ENCODE measurements at regions not wholly inside any gene's neighbourhood (a gene's known extent, or its start where the extent isn't known, plus 50 kb on each side); places are given as distances from the start of the nearest gene placed in this dataset.

GRCh38 chr7:69285854-69286253 lies 312.4 kb upstream of the AUTS2 start:
- TF ChIP-seq CTCF (IDR thresholded peaks at IDR 0.05; ENCODE audit: low read depth, low read length) (no peak), EZH2phosphoT487 (IDR thresholded peaks at IDR 0.05; ENCODE audit: low read depth) (no peak)
- H3K9ac ChIP-seq (ENCODE audit: low read length) = no peak overlapping the region
- H3K4me3 ChIP-seq (ENCODE audit: low read length) = no peak overlapping the region
- no peak overlapping the region for H3K4me2 ChIP-seq (ENCODE audit: low read length)
- no peaks in the 10 kb centered on the region for H3K79me2 ChIP-seq (ENCODE audit: low read length)
- H3K4me1 ChIP-seq (ENCODE audit: low read length) = no peaks in the 10 kb centered on the region
- H3K9me3 ChIP-seq (ENCODE audit: insufficient read depth, low read length) = no peaks in the 10 kb centered on the region
- H4K20me1 ChIP-seq (ENCODE audit: insufficient read depth, low read length) = no peaks in the 10 kb centered on the region
- no peak overlapping the region for H2AFZ ChIP-seq (ENCODE audit: low read depth, low read length)
- no peaks in the 10 kb centered on the region for H3K36me3 ChIP-seq (replicated peaks; ENCODE audit: low read depth, low read length)
- H3K27me3 ChIP-seq (ENCODE audit: low read depth, low read length) = no peaks in the 10 kb centered on the region
- H3K27ac ChIP-seq (ENCODE audit: low read length) = no peak overlapping the region

- Histone ChIP-seq H3K4me1 (ENCODE audit: low read length) (no peaks in the 10 kb centered on the region), H3K4me2 (ENCODE audit: low read length) (no peak overlapping the region), H3K27ac (ENCODE audit: low read length) (no peak overlapping the region), H3K27me3 (ENCODE audit: low read depth, low read length) (no peaks in the 10 kb centered on the region), H3K9me3 (ENCODE audit: insufficient read depth, low read length) (no peaks in the 10 kb centered on the region), H4K20me1 (ENCODE audit: insufficient read depth, low read length) (no peaks in the 10 kb centered on the region), H3K9ac (ENCODE audit: low read length) (no peak overlapping the region), H2AFZ (ENCODE audit: low read depth, low read length) (no peak overlapping the region), H3K36me3 (replicated peaks; ENCODE audit: low read depth, low read length) (no peaks in the 10 kb centered on the region), H3K79me2 (ENCODE audit: low read length) (no peaks in the 10 kb centered on the region), H3K4me3 (ENCODE audit: low read length) (no peak overlapping the region)
- TF ChIP-seq CTCF (IDR thresholded peaks at IDR 0.05; ENCODE audit: low read depth, low read length) = no peak
- no peak for TF ChIP-seq EZH2phosphoT487 (IDR thresholded peaks at IDR 0.05; ENCODE audit: low read depth)
Measured at GRCh38 chr7:69295977-69296376, 302.3 kb upstream of the AUTS2 start.

GRCh38 chr7:69301253-69301652 lies 297.0 kb upstream of the AUTS2 start:
- Histone ChIP-seq H3K9ac (ENCODE audit: low read length) (no peak overlapping the region), H3K27me3 (ENCODE audit: low read depth, low read length) (no peaks in the 10 kb centered on the region), H3K4me3 (ENCODE audit: low read length) (no peak overlapping the region), H3K9me3 (ENCODE audit: insufficient read depth, low read length) (no peaks in the 10 kb centered on the region), H4K20me1 (ENCODE audit: insufficient read depth, low read length) (no peaks in the 10 kb centered on the region), H3K79me2 (ENCODE audit: low read length) (no peaks in the 10 kb centered on the region), H3K4me1 (ENCODE audit: low read length) (no peaks in the 10 kb centered on the region), H3K36me3 (replicated peaks; ENCODE audit: low read depth, low read length) (no peaks in the 10 kb centered on the region), H3K4me2 (ENCODE audit: low read length) (no peak overlapping the region), H3K27ac (ENCODE audit: low read length) (no peak overlapping the region), H2AFZ (ENCODE audit: low read depth, low read length) (no peak overlapping the region)
- no peak for TF ChIP-seq CTCF (IDR thresholded peaks at IDR 0.05; ENCODE audit: low read depth, low read length)
- TF ChIP-seq EZH2phosphoT487 (IDR thresholded peaks at IDR 0.05; ENCODE audit: low read depth) = no peak

- Histone ChIP-seq H3K4me2 (ENCODE audit: low read length) (no peak overlapping the region), H3K27ac (ENCODE audit: low read length) (no peak overlapping the region), H3K36me3 (replicated peaks; ENCODE audit: low read depth, low read length) (no peaks in the 10 kb centered on the region), H3K4me1 (ENCODE audit: low read length) (no peaks in the 10 kb centered on the region), H2AFZ (ENCODE audit: low read depth, low read length) (no peak overlapping the region), H3K79me2 (ENCODE audit: low read length) (no peaks in the 10 kb centered on the region), H3K9me3 (ENCODE audit: insufficient read depth, low read length) (no peaks in the 10 kb centered on the region), H3K9ac (ENCODE audit: low read length) (no peak overlapping the region), H3K27me3 (ENCODE audit: low read depth, low read length) (no peaks in the 10 kb centered on the region), H4K20me1 (ENCODE audit: insufficient read depth, low read length) (no peaks in the 10 kb centered on the region), H3K4me3 (ENCODE audit: low read length) (no peak overlapping the region)
- TF ChIP-seq EZH2phosphoT487 (IDR thresholded peaks at IDR 0.05; ENCODE audit: low read depth) = no peak
- TF ChIP-seq CTCF (IDR thresholded peaks at IDR 0.05; ENCODE audit: low read depth, low read length) = no peak
Measured at GRCh38 chr7:69309601-69310000, 288.7 kb upstream of the AUTS2 start.

Measured in OCI-LY3 (cell line).